Smooth muscle cell (in vitro differentiated cells): ENCODE measurements at regions not wholly inside any gene's neighbourhood (a gene's known extent, or its start where the extent isn't known, plus 50 kb on each side); places are given as distances from the start of the nearest gene placed in this dataset.

Experiments used
- DNase-seq: peaks from one replicate; lab custom pipeline; 2025; ENCODE audit not compliant: unreplicated experiment; lab: John Stamatoyannopoulos, UW
- H2AFZ ChIP-seq: fragments of 200-600 bp; sonication (generic); 2 replicates; pipeline ENCODE4 v1.6.0; 2016; ENCODE audit warnings: antibody characterized with exemption, low read depth, mild to moderate bottlenecking
- H3F3A ChIP-seq: fragments of 200-600 bp; sonication (generic); 2 replicates; pipeline ENCODE4 v1.6.0; 2017; ENCODE audit warnings: antibody characterized with exemption, low read depth
- H3K27ac ChIP-seq: fragments of 200-600 bp; sonication (generic); 2 replicates; pipeline ENCODE4 v1.5.1; 2016; ENCODE audit warnings: low read depth, mild to moderate bottlenecking
- H3K27me3 ChIP-seq: fragments of 200-600 bp; sonication (generic); 2 replicates; pipeline ENCODE4 v1.6.1; 2016; ENCODE audit warnings: low read depth, mild to moderate bottlenecking
- H3K36me3 ChIP-seq: fragments of 200-600 bp; sonication (generic); 2 replicates; pipeline ENCODE4 v1.5.1; 2016; ENCODE audit warnings: low read depth
- H3K4me1 ChIP-seq: fragments of 200-600 bp; sonication (generic); 2 replicates; pipeline ENCODE4 v1.5.1; 2016; ENCODE audit warnings: low read depth
- H3K4me2 ChIP-seq: fragments of 200-600 bp; sonication (generic); 2 replicates; pipeline ENCODE4 v1.6.0; 2016; ENCODE audit warnings: mild to moderate bottlenecking
- H3K4me3 ChIP-seq: fragments of 200-600 bp; sonication (generic); 2 replicates; pipeline ENCODE4 v1.5.1; 2016; ENCODE audit warnings: mild to moderate bottlenecking
- H3K79me2 ChIP-seq: fragments of 200-600 bp; sonication (generic); 2 replicates; pipeline ENCODE4 v1.6.0; 2016; ENCODE audit warnings: low read depth, mild to moderate bottlenecking
- H3K9ac ChIP-seq: fragments of 200-600 bp; sonication (generic); 2 replicates; pipeline ENCODE4 v1.6.0; 2016; ENCODE audit warnings: low read depth
- H3K9me3 ChIP-seq: fragments of 200-600 bp; sonication (generic); replicated peaks from 2 replicates; pipeline ENCODE4 v1.5.1; 2016; ENCODE audit warnings: low read depth
- H4K20me1 ChIP-seq: fragments of 200-600 bp; sonication (generic); 2 replicates; pipeline ENCODE4 v1.6.0; 2016; ENCODE audit warnings: low read depth
- WGBS: methylation state at CpG from one replicate; pipeline ENCODE4 v1.1.7; 2016; ENCODE audit warnings: low lambda C conversion rate; 5-methylcytosine and 5-hydroxymethylcytosine counted together
- TF ChIP-seq, protein P1 (sequence below): fragments of 200-600 bp; sonication (generic); IDR thresholded peaks from 2 replicates; pipeline ENCODE4 v1.5.1; 2017; ENCODE audit warnings: borderline replicate concordance, mild to moderate bottlenecking, antibody characterized with exemption; ENCODE audit not compliant: insufficient read depth, poor library complexity, severe bottlenecking

- H3F3A ChIP-seq: no peaks in the 10 kb centered on the region
- no peak for DNase-seq
- no peaks in the 10 kb centered on the region for H3K9me3 ChIP-seq
- no peaks in the 10 kb centered on the region for H3K79me2 ChIP-seq
- H3K9ac ChIP-seq: no peak overlapping the region
- no peaks in the 10 kb centered on the region for H4K20me1 ChIP-seq
- no peak overlapping the region for H3K4me3 ChIP-seq
- WGBS: 84% methylated on average over 5 of the region's 5 CpGs
- TF ChIP-seq, protein P1, sequence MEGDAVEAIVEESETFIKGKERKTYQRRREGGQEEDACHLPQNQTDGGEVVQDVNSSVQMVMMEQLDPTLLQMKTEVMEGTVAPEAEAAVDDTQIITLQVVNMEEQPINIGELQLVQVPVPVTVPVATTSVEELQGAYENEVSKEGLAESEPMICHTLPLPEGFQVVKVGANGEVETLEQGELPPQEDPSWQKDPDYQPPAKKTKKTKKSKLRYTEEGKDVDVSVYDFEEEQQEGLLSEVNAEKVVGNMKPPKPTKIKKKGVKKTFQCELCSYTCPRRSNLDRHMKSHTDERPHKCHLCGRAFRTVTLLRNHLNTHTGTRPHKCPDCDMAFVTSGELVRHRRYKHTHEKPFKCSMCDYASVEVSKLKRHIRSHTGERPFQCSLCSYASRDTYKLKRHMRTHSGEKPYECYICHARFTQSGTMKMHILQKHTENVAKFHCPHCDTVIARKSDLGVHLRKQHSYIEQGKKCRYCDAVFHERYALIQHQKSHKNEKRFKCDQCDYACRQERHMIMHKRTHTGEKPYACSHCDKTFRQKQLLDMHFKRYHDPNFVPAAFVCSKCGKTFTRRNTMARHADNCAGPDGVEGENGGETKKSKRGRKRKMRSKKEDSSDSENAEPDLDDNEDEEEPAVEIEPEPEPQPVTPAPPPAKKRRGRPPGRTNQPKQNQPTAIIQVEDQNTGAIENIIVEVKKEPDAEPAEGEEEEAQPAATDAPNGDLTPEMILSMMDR: no peak
- H2AFZ ChIP-seq: no peak overlapping the region
- peaks cover 8% of the 10 kb centered on the region for H3K27me3 ChIP-seq
- no peaks in the 10 kb centered on the region for H3K4me1 ChIP-seq
- no peaks in the 10 kb centered on the region for H3K36me3 ChIP-seq
- no peak overlapping the region for H3K4me2 ChIP-seq
- no peak overlapping the region for H3K27ac ChIP-seq
Measured at GRCh38 chr19:28990522-28990921, 222.4 kb downstream of the UQCRFS1 start.

GRCh38 chr19:28989739-28990138 lies 223.2 kb downstream of the UQCRFS1 start:
- WGBS: 83% methylated on average over 6 of the region's 6 CpGs
- DNase-seq: no peak
- H3K9me3 ChIP-seq: no peaks in the 10 kb centered on the region
- TF ChIP-seq, protein P1: no peak
- H3K27ac ChIP-seq: no peak overlapping the region
- no peaks in the 10 kb centered on the region for H3F3A ChIP-seq
- H2AFZ ChIP-seq: no peak overlapping the region
- no peaks in the 10 kb centered on the region for H4K20me1 ChIP-seq
- no peaks in the 10 kb centered on the region for H3K36me3 ChIP-seq
- H3K4me2 ChIP-seq: no peak overlapping the region
- H3K9ac ChIP-seq: no peak overlapping the region
- H3K79me2 ChIP-seq: no peaks in the 10 kb centered on the region
- no peak overlapping the region for H3K4me3 ChIP-seq
- H3K27me3 ChIP-seq: peaks cover 8% of the 10 kb centered on the region
- H3K4me1 ChIP-seq: no peaks in the 10 kb centered on the region

DNA sequence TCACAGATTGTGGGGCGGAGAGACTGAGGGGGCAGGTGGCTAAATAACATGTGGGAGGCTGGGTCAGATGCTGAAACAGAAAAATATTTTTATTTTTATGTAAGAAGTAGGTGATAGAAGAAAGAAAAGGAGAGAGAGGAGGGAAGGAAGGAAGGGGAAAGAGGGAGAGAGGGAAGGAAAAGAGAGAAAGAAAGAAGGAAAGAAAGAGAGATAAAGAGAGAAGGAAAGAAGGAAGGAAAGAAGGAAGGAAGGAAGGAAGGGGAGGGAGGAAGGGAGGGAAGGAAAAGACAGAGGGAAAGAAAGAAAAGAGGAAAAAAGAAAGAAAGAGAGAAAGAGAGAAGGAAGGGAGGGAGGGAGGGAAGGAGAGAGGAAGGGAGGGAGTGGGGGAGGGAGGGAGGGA lies 224.9 kb downstream of the UQCRFS1 start:
- Histone ChIP-seq H3K27me3 (peaks cover 8% of the 10 kb centered on the region), H3K9ac (no peak overlapping the region), H3K4me1 (no peaks in the 10 kb centered on the region), H3K4me2 (no peak overlapping the region), H3K9me3 (no peaks in the 10 kb centered on the region), H2AFZ (no peak overlapping the region), H3K79me2 (no peaks in the 10 kb centered on the region), H4K20me1 (no peaks in the 10 kb centered on the region), H3K4me3 (no peak overlapping the region), H3F3A (no peaks in the 10 kb centered on the region), H3K36me3 (no peaks in the 10 kb centered on the region), H3K27ac (no peak overlapping the region)
- DNase-seq: no peak
- 93% methylated on average over 1 of the region's 1 CpG for WGBS
- TF ChIP-seq, protein P1: no peak

GRCh38 chr19:28987177-28987576 lies 225.8 kb downstream of the UQCRFS1 start:
- H3K27me3 ChIP-seq: peaks cover 8% of the 10 kb centered on the region
- WGBS: 91% methylated on average over 6 of the region's 6 CpGs
- no peak overlapping the region for H3K9ac ChIP-seq
- H3K4me3 ChIP-seq: no peak overlapping the region
- no peaks in the 10 kb centered on the region for H3K79me2 ChIP-seq
- no peaks in the 10 kb centered on the region for H3F3A ChIP-seq
- no peak overlapping the region for H3K4me2 ChIP-seq
- DNase-seq: no peak
- TF ChIP-seq, protein P1: no peak
- H3K9me3 ChIP-seq: no peaks in the 10 kb centered on the region
- H4K20me1 ChIP-seq: no peaks in the 10 kb centered on the region
- no peak overlapping the region for H2AFZ ChIP-seq
- H3K4me1 ChIP-seq: no peaks in the 10 kb centered on the region
- no peaks in the 10 kb centered on the region for H3K36me3 ChIP-seq
- no peak overlapping the region for H3K27ac ChIP-seq
